SK-N-SH treated with all-trans-retinoic acid at 6 μM for 48 hours (cell line): ENCODE measurements at regions not wholly inside any gene's neighbourhood (a gene's known extent, or its start where the extent isn't known, plus 50 kb on each side); places are given as distances from the start of the nearest gene placed in this dataset.

Experiments used
- ARNTL ChIP-seq: fragments of 450-650 bp; formaldehyde crosslinking; IDR thresholded peaks from 2 replicates; pipeline ENCODE4 v1.5.0; 2020; ENCODE audit warnings: low read depth, mild to moderate bottlenecking, moderate library complexity, borderline replicate concordance
- ESRRG ChIP-seq: fragments of 250-450 bp; sonication (Bioruptor Pico); IDR thresholded peaks from 2 replicates; pipeline ENCODE4 v1.6.1; 2021; ENCODE audit warnings: mild to moderate bottlenecking
- GLIS3 ChIP-seq: fragments of 250-450 bp; sonication (Bioruptor Pico); IDR thresholded peaks from 2 replicates; pipeline ENCODE4 v1.5.0; 2020; ENCODE audit warnings: mild to moderate bottlenecking, moderate library complexity
- OSR1 ChIP-seq: fragments of 250-450 bp; sonication (Bioruptor Pico); IDR thresholded peaks from 2 replicates; pipeline ENCODE4 v1.8.0; 2022; ENCODE audit warnings: moderate library complexity, mild to moderate bottlenecking, inconsistent platforms
- RARB ChIP-seq: fragments of 250-450 bp; sonication (Bioruptor Pico); IDR thresholded peaks from 2 replicates; pipeline ENCODE4 v1.8.0; 2021; ENCODE audit warnings: mild to moderate bottlenecking, moderate library complexity
- TCF4 ChIP-seq: fragments of 250-450 bp; sonication (Bioruptor Pico); IDR thresholded peaks from 2 replicates; pipeline ENCODE4 v1.8.0; 2021; ENCODE audit warnings: mild to moderate bottlenecking, moderate library complexity, borderline replicate concordance
- ZC3H10 ChIP-seq: fragments of 250-450 bp; sonication (Bioruptor Pico); IDR thresholded peaks from 2 replicates; pipeline ENCODE4 v1.5.1; 2021; ENCODE audit warnings: mild to moderate bottlenecking, moderate library complexity
- ZFP3 ChIP-seq: fragments of 250-450 bp; sonication (Bioruptor Pico); IDR thresholded peaks from 2 replicates; pipeline ENCODE4 v1.5.0; 2020; ENCODE audit warnings: mild to moderate bottlenecking, moderate library complexity
- ZFP30 ChIP-seq: fragments of 450-650 bp; formaldehyde crosslinking; IDR thresholded peaks from 2 replicates; pipeline ENCODE4 v1.5.0; 2022; ENCODE audit warnings: mild to moderate bottlenecking, moderate library complexity
- ZNF8 ChIP-seq: fragments of 450-650 bp; formaldehyde crosslinking; IDR thresholded peaks from 2 replicates; pipeline ENCODE4 v1.5.0; 2020; ENCODE audit warnings: mild to moderate bottlenecking, moderate library complexity
- TF ChIP-seq, protein P1 (sequence below): fragments of 250-450 bp; sonication (Bioruptor Pico); IDR thresholded peaks from 2 replicates; pipeline ENCODE4 v1.8.0; 2020; ENCODE audit warnings: mild to moderate bottlenecking, moderate library complexity, borderline replicate concordance
- TF ChIP-seq, protein P2 (sequence below): fragments of 250-450 bp; sonication (Bioruptor Pico); IDR thresholded peaks from 2 replicates; pipeline ENCODE4 v1.5.1; 2021; ENCODE audit warnings: mild to moderate bottlenecking, moderate library complexity
- TF ChIP-seq, protein P3 (sequence below): fragments of 250-450 bp; sonication (Bioruptor Pico); IDR thresholded peaks from 2 replicates; pipeline ENCODE4 v1.8.0; 2021; ENCODE audit warnings: low read depth, mild to moderate bottlenecking, moderate library complexity, borderline replicate concordance

DNA sequence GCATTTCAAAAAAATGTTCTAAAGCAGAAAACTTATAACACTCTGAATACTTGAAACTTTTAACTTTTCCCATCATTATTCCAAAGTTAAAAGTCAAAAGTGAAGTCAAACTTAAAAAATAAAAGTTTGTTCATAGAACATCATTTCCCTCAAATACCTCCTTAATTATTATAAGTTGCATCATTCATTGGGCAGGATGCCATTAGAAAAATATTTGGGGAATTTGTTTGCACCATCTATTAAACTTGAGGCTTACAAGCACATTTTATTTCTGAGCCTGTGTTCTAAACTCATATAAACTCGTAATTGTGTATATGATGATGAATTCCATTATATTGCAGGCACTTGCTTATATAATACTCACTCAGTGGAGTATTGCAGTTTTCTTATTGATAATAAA is 588.0 kb upstream of the NRXN1 start:
- TF ChIP-seq RARB (CRISPR knock-in tag) (no peak), ZFP30 (CRISPR knock-in tag) (no peak), OSR1 (CRISPR knock-in tag) (no peak), ESRRG (CRISPR knock-in tag) (no peak), ZC3H10 (no peak), GLIS3 (no peak), TCF4 (CRISPR knock-in tag) (no peak), ZFP3 (CRISPR knock-in tag) (no peak), ZNF8 (CRISPR knock-in tag) (no peak), ARNTL (CRISPR knock-in tag) (no peak)
- TF ChIP-seq, protein P1, sequence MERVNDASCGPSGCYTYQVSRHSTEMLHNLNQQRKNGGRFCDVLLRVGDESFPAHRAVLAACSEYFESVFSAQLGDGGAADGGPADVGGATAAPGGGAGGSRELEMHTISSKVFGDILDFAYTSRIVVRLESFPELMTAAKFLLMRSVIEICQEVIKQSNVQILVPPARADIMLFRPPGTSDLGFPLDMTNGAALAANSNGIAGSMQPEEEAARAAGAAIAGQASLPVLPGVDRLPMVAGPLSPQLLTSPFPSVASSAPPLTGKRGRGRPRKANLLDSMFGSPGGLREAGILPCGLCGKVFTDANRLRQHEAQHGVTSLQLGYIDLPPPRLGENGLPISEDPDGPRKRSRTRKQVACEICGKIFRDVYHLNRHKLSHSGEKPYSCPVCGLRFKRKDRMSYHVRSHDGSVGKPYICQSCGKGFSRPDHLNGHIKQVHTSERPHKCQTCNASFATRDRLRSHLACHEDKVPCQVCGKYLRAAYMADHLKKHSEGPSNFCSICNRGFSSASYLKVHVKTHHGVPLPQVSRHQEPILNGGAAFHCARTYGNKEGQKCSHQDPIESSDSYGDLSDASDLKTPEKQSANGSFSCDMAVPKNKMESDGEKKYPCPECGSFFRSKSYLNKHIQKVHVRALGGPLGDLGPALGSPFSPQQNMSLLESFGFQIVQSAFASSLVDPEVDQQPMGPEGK = no peak
- TF ChIP-seq, protein P2, sequence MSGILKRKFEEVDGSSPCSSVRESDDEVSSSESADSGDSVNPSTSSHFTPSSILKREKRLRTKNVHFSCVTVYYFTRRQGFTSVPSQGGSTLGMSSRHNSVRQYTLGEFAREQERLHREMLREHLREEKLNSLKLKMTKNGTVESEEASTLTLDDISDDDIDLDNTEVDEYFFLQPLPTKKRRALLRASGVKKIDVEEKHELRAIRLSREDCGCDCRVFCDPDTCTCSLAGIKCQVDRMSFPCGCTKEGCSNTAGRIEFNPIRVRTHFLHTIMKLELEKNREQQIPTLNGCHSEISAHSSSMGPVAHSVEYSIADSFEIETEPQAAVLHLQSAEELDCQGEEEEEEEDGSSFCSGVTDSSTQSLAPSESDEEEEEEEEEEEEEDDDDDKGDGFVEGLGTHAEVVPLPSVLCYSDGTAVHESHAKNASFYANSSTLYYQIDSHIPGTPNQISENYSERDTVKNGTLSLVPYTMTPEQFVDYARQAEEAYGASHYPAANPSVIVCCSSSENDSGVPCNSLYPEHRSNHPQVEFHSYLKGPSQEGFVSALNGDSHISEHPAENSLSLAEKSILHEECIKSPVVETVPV (CRISPR knock-in tag) = no peak
- TF ChIP-seq, protein P3, sequence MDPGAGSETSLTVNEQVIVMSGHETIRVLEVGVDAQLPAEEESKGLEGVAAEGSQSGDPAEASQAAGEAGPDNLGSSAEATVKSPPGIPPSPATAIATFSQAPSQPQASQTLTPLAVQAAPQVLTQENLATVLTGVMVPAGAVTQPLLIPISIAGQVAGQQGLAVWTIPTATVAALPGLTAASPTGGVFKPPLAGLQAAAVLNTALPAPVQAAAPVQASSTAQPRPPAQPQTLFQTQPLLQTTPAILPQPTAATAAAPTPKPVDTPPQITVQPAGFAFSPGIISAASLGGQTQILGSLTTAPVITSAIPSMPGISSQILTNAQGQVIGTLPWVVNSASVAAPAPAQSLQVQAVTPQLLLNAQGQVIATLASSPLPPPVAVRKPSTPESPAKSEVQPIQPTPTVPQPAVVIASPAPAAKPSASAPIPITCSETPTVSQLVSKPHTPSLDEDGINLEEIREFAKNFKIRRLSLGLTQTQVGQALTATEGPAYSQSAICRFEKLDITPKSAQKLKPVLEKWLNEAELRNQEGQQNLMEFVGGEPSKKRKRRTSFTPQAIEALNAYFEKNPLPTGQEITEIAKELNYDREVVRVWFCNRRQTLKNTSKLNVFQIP (CRISPR knock-in tag) = no peak
